D721Med (cell line): ENCODE measurements at regions not wholly inside any gene's neighbourhood (a gene's known extent, or its start where the extent isn't known, plus 50 kb on each side); places are given as distances from the start of the nearest gene placed in this dataset.
"Not testable (repeated sequence)": the region's sequence is repeated elsewhere in the genome, so short reads cannot be mapped to it uniquely, and the experiment has no call there.

Experiments
- DNase-seq: peaks from one replicate; pipeline ENCODE4 v3.0.0; 2011; ENCODE audit warnings: low spot score; ENCODE audit not compliant: insufficient read length
- FAIRE-seq: peaks from 2 replicates; lab custom pipeline; 2011; peaks lifted over from hg19 to GRCh38; lab: Jason Lieb, UNC
- TF ChIP-seq, protein P1 (sequence below): IDR thresholded peaks from 2 replicates; pipeline ENCODE4 v1.5.1; 2012; ENCODE audit warnings: mild to moderate bottlenecking, control low read depth; ENCODE audit not compliant: insufficient read depth; ENCODE audit errors: missing control alignments

DNA sequence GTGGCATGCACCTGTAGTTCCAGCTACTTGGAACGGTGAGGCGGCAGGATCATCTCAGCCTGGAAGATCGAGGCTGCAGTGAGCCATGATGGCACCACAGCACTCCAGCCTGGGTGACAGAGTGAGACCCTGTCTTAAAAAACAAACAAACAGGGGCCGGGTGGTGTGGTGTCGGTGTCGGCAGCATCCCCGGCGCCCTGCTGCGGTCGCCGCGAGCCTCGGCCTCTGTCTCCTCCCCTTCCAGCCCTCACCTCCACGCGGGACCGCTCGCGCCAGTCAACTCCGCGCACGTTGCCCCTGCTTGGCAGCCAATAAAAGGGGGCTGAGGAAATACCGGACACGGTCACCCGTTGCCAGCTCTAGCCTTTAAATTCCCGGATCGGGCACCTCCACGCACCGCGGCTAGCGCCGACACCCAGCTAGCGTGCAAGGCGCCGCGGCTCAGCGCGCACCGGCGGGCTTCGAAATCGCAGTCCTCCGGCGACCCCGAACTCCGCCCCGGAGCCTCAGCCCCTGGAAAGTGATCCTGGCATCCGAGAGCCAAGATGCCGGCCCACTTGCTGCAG is 204.7 kb downstream of the CDRT15L2 start:
- DNase-seq (no peak), FAIRE-seq (no peak)
- TF ChIP-seq, protein P1, sequence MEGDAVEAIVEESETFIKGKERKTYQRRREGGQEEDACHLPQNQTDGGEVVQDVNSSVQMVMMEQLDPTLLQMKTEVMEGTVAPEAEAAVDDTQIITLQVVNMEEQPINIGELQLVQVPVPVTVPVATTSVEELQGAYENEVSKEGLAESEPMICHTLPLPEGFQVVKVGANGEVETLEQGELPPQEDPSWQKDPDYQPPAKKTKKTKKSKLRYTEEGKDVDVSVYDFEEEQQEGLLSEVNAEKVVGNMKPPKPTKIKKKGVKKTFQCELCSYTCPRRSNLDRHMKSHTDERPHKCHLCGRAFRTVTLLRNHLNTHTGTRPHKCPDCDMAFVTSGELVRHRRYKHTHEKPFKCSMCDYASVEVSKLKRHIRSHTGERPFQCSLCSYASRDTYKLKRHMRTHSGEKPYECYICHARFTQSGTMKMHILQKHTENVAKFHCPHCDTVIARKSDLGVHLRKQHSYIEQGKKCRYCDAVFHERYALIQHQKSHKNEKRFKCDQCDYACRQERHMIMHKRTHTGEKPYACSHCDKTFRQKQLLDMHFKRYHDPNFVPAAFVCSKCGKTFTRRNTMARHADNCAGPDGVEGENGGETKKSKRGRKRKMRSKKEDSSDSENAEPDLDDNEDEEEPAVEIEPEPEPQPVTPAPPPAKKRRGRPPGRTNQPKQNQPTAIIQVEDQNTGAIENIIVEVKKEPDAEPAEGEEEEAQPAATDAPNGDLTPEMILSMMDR = no peak

DNA sequence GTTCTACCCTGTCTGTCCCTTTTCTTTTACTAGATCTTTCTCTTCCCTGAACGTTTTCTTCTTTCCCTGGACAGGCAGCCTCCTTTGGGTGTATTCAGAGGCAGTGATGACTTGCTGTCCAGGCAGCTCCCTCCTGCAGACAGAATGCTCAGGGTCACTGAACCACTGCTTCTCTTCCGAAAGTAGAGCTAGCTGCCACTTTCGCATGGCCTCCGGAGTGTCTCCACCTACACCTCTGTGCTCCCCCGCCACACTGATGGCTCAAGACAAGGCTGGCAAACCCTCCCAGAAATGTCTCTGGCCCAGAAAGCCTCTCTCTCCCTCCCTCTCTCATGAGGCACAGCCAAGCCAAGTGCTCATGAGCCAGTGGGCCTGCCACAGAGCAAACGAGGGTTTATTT is 207.8 kb downstream of the CDRT15L2 start:
- TF ChIP-seq, protein P1 = no peak
- DNase-seq (no peak), FAIRE-seq (no peak)

DNA sequence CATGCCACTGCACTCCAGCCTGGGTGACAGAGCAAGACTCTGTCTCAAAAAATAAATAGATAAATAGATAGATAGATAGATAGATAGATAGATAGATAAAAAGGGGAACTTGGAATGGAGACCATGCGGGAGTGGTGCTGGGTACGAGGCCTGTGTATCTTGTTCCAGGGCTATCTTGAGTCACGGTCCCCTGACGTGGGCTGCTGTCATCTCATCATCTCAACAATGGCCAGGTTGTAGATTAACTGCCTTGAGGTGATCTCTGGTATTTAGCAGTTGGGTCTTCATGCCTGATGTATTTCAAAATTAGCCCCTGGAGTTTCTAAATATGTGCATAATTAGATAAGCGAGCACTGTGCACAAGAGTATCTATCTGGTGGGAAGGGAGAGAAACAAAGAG is 212.1 kb downstream of the CDRT15L2 start:
- TF ChIP-seq, protein P1 = no peak
- DNase-seq (no peak), FAIRE-seq (no peak)

DNA sequence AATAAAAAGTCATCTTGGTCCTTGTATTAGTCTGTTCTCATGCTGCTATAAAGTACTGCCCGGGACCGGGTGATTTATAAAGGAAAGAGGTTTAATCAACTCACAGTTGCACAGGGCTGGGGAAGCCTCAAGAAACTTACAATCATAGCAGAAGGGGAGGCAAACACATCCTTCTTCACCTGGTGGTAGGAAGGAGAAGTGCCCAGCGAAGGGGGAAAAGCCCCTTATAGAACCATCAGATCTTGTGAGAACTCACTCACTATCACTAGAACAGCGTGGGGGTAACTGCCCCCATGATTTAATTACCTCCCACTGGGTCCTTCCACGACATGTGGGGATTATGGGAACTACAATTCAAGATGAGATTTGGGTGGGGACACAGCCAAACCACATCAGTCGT is 215.0 kb downstream of the CDRT15L2 start:
- not testable (repeated sequence) for DNase-seq, FAIRE-seq

DNA sequence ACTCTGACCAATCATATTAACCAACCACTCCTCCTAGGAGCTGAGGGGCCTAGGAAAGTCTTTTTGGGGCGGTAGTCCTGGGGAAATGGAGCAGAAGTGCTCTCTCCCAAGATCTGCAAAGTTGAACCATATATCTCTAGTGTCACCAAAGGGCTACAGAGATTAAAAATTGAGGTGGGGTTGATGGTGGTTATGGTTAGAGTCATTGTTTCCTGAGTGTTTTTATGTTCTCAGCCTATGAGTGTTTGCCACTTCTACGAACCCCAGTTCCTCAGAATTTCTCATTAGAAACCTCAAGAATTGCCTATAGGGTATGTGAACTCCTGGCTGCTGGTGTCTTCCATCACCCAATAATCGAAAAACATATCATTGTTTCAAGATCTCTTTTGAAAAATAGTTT is 217.8 kb downstream of the CDRT15L2 start:
- DNase-seq = no peak
- no peak for FAIRE-seq
- TF ChIP-seq, protein P1 = no peak

DNA sequence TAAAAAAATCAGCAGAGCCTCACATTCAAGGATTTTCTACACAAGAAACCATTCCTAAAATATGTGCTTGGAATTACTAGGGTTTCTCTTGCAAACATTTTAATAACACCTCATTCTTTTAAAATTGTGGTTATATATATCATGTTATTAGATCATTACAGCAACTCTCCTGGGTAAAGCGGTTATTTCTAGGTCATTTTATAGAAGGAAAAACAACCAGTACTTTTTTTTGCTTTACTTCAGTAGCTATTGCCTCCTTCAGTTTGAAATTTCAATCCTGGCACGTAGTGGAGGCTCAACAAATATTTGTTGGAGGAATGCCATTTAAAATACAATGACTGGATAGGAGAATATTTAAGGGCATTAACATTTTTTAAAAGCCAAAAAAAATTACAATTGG is 220.6 kb downstream of the CDRT15L2 start:
- TF ChIP-seq, protein P1 = no peak
- DNase-seq (no peak), FAIRE-seq (no peak)

DNA sequence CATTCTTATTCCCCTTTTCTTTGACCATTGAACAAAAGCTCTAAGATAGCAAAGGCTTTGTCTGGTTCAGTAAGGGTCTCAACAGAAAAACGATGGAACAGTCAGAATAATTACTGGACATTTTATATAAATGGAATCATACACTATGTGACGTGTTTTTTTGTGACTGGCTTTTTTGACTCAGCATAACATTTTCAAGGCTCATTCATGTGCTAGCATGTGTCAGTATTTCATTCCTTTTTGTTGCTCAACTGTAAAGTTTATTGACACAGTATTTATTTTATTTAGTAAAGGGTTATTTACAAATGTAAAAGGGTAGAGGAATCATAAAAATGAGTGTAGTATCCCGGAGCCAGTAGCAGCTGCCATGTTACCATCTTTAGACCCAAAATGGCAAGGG is 226.2 kb downstream of the CDRT15L2 start:
- TF ChIP-seq, protein P1 = no peak
- DNase-seq = no peak
- no peak for FAIRE-seq

DNA sequence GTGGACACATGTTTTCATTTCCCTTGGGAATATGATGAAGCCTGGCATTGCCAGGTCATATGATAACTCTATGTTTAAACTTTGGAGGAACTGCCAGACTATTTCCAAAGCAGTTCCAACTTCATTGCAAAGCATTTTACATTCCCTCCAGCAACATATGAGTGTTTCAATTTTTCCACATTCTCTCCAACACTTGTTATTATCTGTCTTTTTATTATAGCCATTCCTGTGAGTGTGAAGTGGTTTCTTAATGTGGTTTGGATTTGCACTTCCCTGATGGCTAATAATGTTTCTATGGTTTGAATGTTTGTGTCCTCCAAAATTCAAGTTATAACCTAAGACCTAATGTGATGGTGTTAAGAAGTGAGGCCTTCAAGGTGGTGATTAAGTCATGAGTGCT is 228.0 kb downstream of the CDRT15L2 start:
- not testable (repeated sequence) for DNase-seq, FAIRE-seq

DNA sequence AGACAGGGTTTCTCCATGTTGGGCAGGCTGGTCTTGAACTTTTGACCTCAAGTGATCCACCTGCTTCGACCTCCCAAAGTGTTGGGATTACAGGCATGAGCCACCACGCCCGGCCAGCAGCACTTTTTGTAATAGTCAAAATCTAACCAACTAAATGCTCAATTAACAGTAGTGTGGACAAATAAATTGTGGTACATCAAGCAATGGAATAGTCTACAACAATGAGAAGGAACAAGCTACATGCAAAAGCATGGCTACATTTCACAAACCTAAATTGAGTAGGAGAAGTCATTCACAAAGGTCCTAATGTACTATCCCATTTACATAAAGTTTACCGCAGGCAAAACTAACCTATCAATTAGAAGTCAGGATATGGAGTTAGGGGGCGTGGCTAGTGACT is 227.4 kb downstream of the USP22 start:
- not testable (repeated sequence) for FAIRE-seq, DNase-seq
